Hematopoietic multipotent progenitor cell treated with erythropoietin and hydrocortisone succinate and interleukin-3 and kit ligand, for 4 days (in vitro differentiated cells): ENCODE measurements at regions not wholly inside any gene's neighbourhood (a gene's known extent, or its start where the extent isn't known, plus 50 kb on each side); places are given as distances from the start of the nearest gene placed in this dataset.
"Not testable (repeated sequence)": the region's sequence is repeated elsewhere in the genome, so short reads cannot be mapped to it uniquely, and the experiment has no call there.

Experiments
- DNase-seq: peaks from one replicate; pipeline ENCODE4 v3.0.0-alpha.2; 2015

DNA sequence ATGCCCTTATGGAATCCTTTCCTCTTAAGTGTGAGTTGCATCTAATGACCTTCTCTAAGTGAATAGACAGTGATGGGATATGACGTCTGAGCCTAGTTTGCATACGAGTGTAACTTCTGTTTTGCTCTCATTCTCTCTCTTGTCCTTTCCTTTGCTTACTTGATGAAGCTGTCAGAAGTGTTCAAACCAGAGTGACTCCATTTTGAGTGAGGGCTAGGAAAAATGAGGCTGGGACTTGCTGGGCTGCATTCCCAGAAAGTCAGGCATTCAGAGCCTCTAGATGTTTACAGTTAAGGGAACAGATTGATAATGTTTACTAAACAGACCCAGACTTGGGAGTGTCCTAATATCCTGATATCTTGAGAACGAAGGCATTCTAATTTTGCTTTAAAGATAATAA, 311.2 kb upstream of the SOX4 start:
- DNase-seq = not testable (repeated sequence)

DNA sequence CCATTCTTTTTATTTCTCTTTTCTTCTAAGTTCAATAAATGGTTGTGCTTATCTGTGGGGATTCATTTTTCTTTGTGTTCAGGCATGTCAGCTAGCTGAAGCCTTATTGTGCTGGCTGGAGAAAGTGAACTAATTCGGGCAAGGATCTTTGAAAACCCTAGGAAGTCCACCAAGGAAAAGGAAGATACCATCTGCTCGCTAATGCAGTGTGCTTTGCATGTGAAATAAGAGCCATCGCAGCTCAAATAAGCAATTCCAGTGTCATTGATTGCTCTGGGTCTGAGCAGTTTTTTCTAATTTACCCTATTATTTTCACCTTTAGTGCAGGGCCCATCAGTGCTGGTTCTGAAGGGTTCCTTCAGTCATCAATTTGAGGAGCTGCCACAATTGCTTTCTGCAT, 309.4 kb upstream of the SOX4 start:
- DNase-seq = no peak

GRCh38 chr6:21284706-21285105, 308.8 kb upstream of the SOX4 start:
- no peak for DNase-seq

GRCh38 chr6:21294144-21294543, 299.4 kb upstream of the SOX4 start:
- no peak for DNase-seq

DNA sequence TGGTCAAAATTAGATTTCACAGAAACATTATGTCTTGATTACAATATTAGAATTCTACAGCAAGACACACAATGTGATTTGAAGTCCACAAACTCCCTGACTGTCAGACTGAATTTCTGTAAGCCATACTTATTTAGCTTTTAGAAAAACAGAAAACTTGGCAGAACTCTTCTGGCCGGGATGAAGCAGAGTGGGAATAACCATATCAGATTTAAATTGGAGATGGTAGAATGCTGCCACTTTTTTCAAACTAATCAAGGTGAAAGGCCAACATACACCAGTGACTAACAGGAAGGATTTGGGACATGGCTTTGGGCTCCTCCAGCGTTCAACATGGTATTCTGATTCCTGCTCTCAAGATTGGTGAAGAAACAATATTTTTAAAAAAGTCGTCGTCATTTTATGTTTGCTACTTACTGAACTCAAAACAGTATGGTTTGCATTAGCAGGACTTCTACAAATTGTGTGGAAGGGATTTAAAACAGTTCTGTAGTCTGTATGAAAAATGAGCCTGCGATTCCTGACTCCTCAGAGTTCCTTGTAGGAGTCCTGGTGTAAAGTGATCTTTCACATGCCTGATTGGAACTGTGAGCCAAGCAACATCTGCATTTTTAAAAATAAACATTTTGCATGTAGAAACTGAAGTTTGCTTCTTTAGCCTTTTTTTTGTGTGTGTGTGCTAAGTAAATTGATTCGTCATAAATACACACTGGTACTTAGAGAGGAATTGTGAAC, 297.9 kb upstream of the SOX4 start:
- DNase-seq = no peak

- no peak for DNase-seq
Measured at GRCh38 chr6:21297665-21298064, 295.9 kb upstream of the SOX4 start.

DNA sequence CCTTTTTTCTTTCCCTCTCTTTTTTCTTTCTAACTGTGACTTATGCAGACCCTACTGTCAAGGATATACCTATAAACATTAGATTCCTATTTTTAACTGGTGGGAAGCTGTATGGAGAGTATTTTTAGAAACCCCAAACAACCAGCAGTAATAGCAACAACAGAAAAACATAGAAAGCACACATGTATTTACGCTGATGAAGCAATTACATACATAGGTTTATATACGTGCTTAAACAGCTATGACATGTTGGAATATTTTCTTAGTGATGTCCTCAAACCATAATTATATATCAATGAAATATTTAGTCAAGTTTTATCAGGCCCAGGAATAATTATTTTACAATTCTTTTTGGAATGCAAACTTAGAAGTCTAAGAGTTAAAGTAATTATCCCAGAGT, 294.3 kb upstream of the SOX4 start:
- DNase-seq = no peak

GRCh38 chr6:21300439-21300838, 293.1 kb upstream of the SOX4 start:
- no peak for DNase-seq

- DNase-seq = peak; percentile 58
Measured at GRCh38 chr6:21305893-21306332, 287.6 kb upstream of the SOX4 start.

DNA sequence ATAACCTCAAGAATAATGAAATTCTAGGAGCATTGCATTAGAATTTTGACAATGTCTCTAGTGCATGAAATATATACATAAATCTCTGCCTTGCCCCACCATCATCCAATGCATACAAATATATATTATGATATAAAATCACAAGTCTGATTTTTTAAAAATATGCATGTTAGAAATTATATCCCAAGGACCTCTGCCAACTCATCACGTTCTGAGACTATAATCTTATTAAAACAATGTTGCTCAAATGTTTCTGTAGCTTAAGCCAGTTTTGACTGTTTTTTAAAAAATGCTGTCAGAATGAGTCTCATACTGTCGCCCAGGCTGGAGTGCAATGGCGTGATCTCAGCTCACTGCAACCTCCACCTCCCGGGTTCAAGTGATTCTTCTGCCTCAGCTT, 287.0 kb upstream of the SOX4 start:
- no peak for DNase-seq

DNA sequence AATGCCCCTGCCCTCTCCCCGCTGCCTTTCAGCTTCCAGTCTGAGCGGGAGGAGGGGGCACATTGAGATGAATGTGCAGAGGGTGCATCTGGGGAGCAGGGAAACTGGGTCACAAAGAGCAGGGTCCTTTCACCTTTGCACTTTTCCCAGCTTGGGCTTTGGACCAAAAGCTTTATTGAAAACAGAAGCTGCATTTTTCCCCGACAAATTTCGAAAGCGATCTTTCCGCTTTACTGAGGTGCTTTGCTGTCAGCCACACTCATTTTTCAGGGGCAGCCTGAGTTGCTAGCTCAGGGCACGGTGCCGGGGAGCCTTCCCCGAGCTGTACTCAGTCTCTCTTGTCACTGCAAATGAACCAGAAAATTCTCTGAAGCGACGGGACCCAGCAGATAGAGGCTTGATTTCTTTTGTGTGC, 283.7 kb upstream of the SOX4 start:
- no peak for DNase-seq

GRCh38 chr6:21310568-21311140, 282.9 kb upstream of the SOX4 start:
- DNase-seq = no peak

GRCh38 chr6:21312118-21312517, 281.4 kb upstream of the SOX4 start:
- DNase-seq = no peak

GRCh38 chr6:21317642-21318041, 275.9 kb upstream of the SOX4 start:
- DNase-seq = no peak

DNA sequence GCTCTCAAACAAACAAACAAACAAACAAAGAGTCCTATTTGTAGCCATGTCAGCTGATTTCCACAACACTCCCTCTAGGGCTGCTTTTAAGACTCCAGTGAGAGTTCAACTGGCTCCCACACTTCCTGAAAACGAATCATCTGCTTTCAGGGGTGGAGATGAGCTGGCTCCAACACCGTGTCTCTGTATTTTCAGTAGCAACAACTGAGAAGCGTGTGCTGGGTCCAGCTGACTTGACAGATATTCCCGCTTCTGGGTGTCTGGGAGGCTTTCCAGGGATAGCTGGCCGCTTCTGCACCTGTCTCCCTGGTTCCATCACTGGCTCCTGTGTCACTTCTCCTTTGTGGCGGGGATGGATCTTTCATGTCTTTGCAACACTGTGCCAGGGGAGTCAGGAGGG, 272.5 kb upstream of the SOX4 start:
- no peak for DNase-seq

DNA sequence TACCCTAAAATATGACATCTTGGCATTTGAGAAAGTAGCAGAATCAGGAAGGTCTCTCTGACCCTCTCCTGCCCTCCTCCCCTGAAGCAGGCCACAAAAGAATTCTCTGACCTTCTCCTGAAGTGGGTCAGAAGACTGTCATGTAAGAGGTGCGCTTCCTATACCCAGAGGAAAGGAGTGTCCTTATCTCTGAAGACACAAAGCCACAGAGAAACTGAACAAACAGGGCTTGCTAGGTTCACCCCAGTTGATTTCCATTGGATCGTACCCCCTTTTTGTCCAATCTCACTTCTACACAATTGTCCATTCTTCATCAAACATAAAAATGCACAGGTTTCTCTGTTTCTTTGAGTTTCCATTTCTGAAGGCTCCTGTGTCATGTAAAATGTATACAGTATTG, 272.0 kb upstream of the SOX4 start:
- DNase-seq = peak; percentile 55

DNA sequence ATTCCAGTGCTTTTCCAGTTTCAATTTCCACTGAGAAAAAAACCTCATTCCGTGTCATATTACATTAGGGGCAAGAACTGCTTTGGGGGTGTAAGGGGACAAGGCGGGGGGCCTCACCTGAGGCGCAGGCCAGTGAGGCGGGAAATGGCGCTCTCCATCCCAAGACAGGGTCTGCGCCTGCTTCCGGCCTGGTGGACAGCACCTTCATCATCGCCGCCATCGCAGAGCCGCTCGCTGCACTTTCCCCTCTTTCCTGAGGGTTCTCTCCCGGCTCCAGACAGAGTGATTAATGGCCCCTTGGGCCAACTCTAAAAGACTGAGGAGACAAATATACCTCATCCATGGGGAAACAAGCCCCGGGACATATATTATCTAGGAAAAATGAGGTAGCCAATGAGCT, 270.0 kb upstream of the SOX4 start:
- DNase-seq = no peak

DNA sequence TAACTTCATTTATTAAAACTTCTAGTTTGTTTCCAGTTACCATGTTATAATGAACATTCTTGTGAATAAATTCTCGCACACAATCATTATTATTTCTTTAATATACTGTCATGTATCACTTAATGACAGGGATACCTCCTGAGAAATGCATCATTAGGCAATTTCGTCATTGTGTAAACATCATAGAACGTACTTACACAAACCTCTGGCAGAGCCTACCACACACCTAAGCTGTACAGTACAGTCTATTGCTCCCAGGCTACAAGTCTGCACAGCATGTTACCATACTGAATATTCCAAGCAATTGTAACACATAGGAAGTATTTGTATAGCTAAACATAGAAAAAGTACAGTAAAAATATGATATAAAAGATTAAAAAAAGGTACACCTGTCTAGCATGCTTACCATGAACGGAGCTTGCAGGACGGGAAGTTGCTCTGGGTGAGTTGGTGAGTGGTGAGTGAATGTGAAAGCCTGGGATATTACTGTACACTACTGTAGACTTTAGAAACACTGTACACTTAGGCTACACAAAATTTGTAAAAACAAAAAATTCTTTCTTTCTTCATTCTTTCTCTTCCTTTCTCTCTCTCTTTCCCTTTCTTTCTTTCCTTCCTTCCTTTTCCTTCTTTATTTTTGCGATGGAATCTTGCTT, 268.2 kb upstream of the SOX4 start:
- DNase-seq = no peak

GRCh38 chr6:21327326-21328112, 266.0 kb upstream of the SOX4 start:
- no peak for DNase-seq

GRCh38 chr6:21331235-21331634, 262.3 kb upstream of the SOX4 start:
- DNase-seq = no peak

DNA sequence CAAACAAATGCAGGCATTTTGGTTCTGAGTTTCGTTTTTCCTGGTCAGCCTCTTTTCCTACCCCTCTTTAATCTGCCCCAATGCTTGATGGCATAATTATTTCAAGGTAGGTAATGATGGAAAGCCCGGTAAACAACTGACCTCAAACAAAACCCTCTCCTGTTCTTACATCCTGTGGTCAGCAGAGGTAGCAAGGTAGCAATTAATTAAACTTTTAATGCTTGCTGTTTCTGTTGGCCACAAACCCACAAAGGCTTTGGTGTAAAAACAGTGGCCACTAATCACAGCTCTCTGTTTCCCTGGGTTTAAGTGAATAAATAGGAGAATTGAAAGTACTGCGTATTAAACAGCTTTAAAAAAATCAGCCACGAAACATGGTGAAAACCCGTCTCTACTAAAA, 261.5 kb upstream of the SOX4 start:
- DNase-seq = no peak

DNA sequence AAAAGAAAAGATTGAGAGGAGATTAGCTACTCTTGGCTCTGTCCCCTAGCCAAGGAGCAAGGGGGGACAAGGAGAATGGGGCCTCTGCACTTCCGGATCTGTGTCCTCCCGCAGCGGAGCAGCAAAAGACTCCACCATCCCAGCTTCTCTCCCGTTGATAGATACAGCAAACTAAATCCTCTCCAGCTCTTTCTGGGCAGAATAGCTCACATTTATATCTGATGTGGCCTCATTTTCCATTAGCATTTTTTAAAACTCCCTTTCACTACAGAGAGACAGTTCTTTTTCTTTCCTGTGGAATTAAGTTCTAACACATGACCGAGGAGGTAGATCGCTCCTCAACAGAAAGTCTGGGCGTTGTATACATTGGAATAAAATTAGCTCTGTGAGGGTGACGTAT, 260.9 kb upstream of the SOX4 start:
- DNase-seq = no peak

- no peak for DNase-seq
Measured at GRCh38 chr6:21333715-21334114, 259.8 kb upstream of the SOX4 start.

DNA sequence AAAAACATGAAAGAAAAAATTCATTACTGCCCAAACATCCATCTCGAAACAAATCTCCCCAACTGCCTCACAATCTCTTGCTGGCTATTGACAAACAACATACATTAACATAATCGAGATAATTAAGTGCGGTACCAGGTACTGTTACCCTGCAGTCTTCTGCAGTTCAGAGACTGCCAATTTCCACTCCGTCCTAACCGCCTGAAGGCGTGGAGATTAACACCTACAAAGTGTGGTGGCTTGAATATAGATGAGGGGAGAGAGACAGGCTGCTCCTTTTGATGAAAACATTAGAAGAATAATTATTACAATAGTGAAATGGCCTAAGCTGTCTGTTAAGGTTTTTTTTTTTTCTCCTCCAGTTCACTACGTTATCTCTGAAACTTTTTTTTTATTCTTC, 258.9 kb upstream of the SOX4 start:
- DNase-seq = no peak
